GM12878 (cell line): ENCODE measurements at regions not wholly inside any gene's neighbourhood (a gene's known extent, or its start where the extent isn't known, plus 50 kb on each side); places are given as distances from the start of the nearest gene placed in this dataset.

Source experiments
- ETV6 ChIP-seq, 2 experiments: fragments of 450-650 bp in 1 of 2; IDR thresholded peaks in 1 of 2; conservative IDR thresholded peaks in 1 of 2; 2 replicates each; pipeline ENCODE4 v1.6.1; 2014; ENCODE audit warnings: antibody characterized with exemption in 1 of 2, borderline replicate concordance in 1 of 2, low read depth in 1 of 2, mild to moderate bottlenecking in 1 of 2, moderate library complexity in 1 of 2
- FOXK2 ChIP-seq: fragments of 450-650 bp; IDR thresholded peaks from 2 replicates; pipeline ENCODE4 v1.6.1; 2017; ENCODE audit warnings: mild to moderate bottlenecking, moderate library complexity
- GABPA ChIP-seq: IDR thresholded peaks from 2 replicates; pipeline ENCODE4 v1.6.1; 2014; ENCODE audit warnings: antibody characterized with exemption, low read depth, mild to moderate bottlenecking, inconsistent platforms
- KDM1A ChIP-seq: fragments of 200-600 bp; sonication (generic); IDR thresholded peaks from 2 replicates; pipeline ENCODE4 v1.6.1; 2016; ENCODE audit warnings: borderline replicate concordance
- NFYB ChIP-seq: IDR thresholded peaks from 2 replicates; pipeline ENCODE4 v1.6.1; 2011; ENCODE audit warnings: low read depth, mild to moderate bottlenecking, low read length, improper control_type of control experiment, moderate library complexity; ENCODE audit not compliant: insufficient read depth
- NR2C2 ChIP-seq: IDR thresholded peaks from 2 replicates; pipeline ENCODE4 v1.6.1; 2011; ENCODE audit warnings: borderline replicate concordance, low read depth; ENCODE audit not compliant: control insufficient read depth, insufficient read length
- PAX8 ChIP-seq: fragments of 450-650 bp; IDR thresholded peaks from 2 replicates; pipeline ENCODE4 v1.6.1; 2017; ENCODE audit warnings: mild to moderate bottlenecking, moderate library complexity
- POLR2AphosphoS2 ChIP-seq: IDR thresholded peaks from 2 replicates; pipeline ENCODE4 v1.6.1; 2011; ENCODE audit warnings: low read depth, mild to moderate bottlenecking, low read length, improper control_type of control experiment, moderate library complexity
- POLR2AphosphoS5 ChIP-seq: IDR thresholded peaks from 2 replicates; pipeline ENCODE4 v1.6.1; 2011; ENCODE audit warnings: mild to moderate bottlenecking, low read length, inconsistent platforms
- RCOR1 ChIP-seq: conservative IDR thresholded peaks from 2 replicates; pipeline ENCODE4 v1.6.1; 2012; ENCODE audit warnings: low read depth, low read length, improper control_type of control experiment
- SIX5 ChIP-seq: IDR thresholded peaks from 2 replicates; pipeline ENCODE4 v1.6.1; 2011; ENCODE audit warnings: mild to moderate bottlenecking, low read depth, low read length, moderate library complexity; ENCODE audit not compliant: severe bottlenecking
- STAT1 ChIP-seq: fragments of 450-650 bp; conservative IDR thresholded peaks from 2 replicates; pipeline ENCODE4 v1.6.1; 2014; ENCODE audit warnings: antibody characterized with exemption, mild to moderate bottlenecking
- ZNF687 ChIP-seq: fragments of 450-650 bp; IDR thresholded peaks from 2 replicates; pipeline ENCODE4 v1.6.1; 2017; ENCODE audit warnings: mild to moderate bottlenecking, moderate library complexity
- ZZZ3 ChIP-seq: IDR thresholded peaks from 2 replicates; pipeline ENCODE4 v1.6.1; 2011; ENCODE audit warnings: low read depth; ENCODE audit not compliant: control insufficient read depth, insufficient read length
- TF ChIP-seq, protein P1 (sequence below), 3 experiments: IDR thresholded peaks in 2 of 3; conservative IDR thresholded peaks in 1 of 3; 2 replicates each; pipeline ENCODE4 v1.5.1; 2011; ENCODE audit warnings: low read depth in 3 of 3, low read length in 3 of 3, mild to moderate bottlenecking in 3 of 3, control low read depth in 2 of 3, moderate library complexity in 2 of 3, inconsistent platforms in 1 of 3, mixed read lengths in 1 of 3; ENCODE audit not compliant: control insufficient read depth in 2 of 3, insufficient read depth in 1 of 3; ENCODE audit errors: extremely low read depth in 1 of 3
- TF ChIP-seq, protein P2 (sequence below): fragments of 450-650 bp; IDR thresholded peaks from 2 replicates; pipeline ENCODE4 v1.6.1; 2016; ENCODE audit warnings: mild to moderate bottlenecking, moderate library complexity, borderline replicate concordance
- TF ChIP-seq, protein P3 (sequence below): IDR thresholded peaks from 2 replicates; pipeline ENCODE4 v1.6.1; 2011; ENCODE audit warnings: low read depth, low read length, improper control_type of control experiment, borderline replicate concordance

GRCh38 chr10:120077707-120078492 is 185.4 kb downstream of the SEC23IP start (continued):
- no peak for TF ChIP-seq ZZZ3
- TF ChIP-seq PAX8, result no peak
- TF ChIP-seq POLR2AphosphoS2, result no peak
- TF ChIP-seq STAT1, result no peak
- TF ChIP-seq NR2C2, result no peak
- peak in 1 of 2 experiments; percentile 45; a peak in 1 of 4 replicates for TF ChIP-seq ETV6 (conservative IDR thresholded peaks at IDR 0.05 in 1 of 2, IDR thresholded peaks at IDR 0.05 in 1 of 2; ENCODE audit: borderline replicate concordance in 1 of 2, low read depth in 1 of 2)
- 0 out of 2 replicates have a peak, but pooled peaks have one; percentile 52 for TF ChIP-seq NFYB
- TF ChIP-seq POLR2AphosphoS5, result no peak
- no peak for TF ChIP-seq SIX5
- TF ChIP-seq GABPA, result no peak
- TF ChIP-seq, protein P1, sequence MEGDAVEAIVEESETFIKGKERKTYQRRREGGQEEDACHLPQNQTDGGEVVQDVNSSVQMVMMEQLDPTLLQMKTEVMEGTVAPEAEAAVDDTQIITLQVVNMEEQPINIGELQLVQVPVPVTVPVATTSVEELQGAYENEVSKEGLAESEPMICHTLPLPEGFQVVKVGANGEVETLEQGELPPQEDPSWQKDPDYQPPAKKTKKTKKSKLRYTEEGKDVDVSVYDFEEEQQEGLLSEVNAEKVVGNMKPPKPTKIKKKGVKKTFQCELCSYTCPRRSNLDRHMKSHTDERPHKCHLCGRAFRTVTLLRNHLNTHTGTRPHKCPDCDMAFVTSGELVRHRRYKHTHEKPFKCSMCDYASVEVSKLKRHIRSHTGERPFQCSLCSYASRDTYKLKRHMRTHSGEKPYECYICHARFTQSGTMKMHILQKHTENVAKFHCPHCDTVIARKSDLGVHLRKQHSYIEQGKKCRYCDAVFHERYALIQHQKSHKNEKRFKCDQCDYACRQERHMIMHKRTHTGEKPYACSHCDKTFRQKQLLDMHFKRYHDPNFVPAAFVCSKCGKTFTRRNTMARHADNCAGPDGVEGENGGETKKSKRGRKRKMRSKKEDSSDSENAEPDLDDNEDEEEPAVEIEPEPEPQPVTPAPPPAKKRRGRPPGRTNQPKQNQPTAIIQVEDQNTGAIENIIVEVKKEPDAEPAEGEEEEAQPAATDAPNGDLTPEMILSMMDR (IDR thresholded peaks at IDR 0.05 in 2 of 3, conservative IDR thresholded peaks at IDR 0.05 in 1 of 3; ENCODE audit: control insufficient read depth in 2 of 3, extremely low read depth in 1 of 3, insufficient read depth in 1 of 3, low read depth in 3 of 3, low read length in 3 of 3), result no peak
- TF ChIP-seq RCOR1, result no peak
- no peak for TF ChIP-seq KDM1A
- TF ChIP-seq ZNF687, result no peak
- TF ChIP-seq, protein P2, sequence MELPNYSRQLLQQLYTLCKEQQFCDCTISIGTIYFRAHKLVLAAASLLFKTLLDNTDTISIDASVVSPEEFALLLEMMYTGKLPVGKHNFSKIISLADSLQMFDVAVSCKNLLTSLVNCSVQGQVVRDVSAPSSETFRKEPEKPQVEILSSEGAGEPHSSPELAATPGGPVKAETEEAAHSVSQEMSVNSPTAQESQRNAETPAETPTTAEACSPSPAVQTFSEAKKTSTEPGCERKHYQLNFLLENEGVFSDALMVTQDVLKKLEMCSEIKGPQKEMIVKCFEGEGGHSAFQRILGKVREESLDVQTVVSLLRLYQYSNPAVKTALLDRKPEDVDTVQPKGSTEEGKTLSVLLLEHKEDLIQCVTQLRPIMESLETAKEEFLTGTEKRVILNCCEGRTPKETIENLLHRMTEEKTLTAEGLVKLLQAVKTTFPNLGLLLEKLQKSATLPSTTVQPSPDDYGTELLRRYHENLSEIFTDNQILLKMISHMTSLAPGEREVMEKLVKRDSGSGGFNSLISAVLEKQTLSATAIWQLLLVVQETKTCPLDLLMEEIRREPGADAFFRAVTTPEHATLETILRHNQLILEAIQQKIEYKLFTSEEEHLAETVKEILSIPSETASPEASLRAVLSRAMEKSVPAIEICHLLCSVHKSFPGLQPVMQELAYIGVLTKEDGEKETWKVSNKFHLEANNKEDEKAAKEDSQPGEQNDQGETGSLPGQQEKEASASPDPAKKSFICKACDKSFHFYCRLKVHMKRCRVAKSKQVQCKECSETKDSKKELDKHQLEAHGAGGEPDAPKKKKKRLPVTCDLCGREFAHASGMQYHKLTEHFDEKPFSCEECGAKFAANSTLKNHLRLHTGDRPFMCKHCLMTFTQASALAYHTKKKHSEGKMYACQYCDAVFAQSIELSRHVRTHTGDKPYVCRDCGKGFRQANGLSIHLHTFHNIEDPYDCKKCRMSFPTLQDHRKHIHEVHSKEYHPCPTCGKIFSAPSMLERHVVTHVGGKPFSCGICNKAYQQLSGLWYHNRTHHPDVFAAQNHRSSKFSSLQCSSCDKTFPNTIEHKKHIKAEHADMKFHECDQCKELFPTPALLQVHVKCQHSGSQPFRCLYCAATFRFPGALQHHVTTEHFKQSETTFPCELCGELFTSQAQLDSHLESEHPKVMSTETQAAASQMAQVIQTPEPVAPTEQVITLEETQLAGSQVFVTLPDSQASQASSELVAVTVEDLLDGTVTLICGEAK, result no peak
- TF ChIP-seq FOXK2, result no peak
- TF ChIP-seq, protein P3, sequence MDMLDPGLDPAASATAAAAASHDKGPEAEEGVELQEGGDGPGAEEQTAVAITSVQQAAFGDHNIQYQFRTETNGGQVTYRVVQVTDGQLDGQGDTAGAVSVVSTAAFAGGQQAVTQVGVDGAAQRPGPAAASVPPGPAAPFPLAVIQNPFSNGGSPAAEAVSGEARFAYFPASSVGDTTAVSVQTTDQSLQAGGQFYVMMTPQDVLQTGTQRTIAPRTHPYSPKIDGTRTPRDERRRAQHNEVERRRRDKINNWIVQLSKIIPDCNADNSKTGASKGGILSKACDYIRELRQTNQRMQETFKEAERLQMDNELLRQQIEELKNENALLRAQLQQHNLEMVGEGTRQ, result no peak
